Coronary artery (tissue), 2 donors: ENCODE measurements at regions not wholly inside any gene's neighbourhood (a gene's known extent, or its start where the extent isn't known, plus 50 kb on each side); places are given as distances from the start of the nearest gene placed in this dataset.

Source experiments
- DNase-seq: peaks from one replicate; pipeline ENCODE4 v3.0.0-alpha.2; 2017; ENCODE audit warnings: low spot score
- H3K27ac ChIP-seq, 2 donors: fragments of 200-600 bp; sonication (generic); one replicate each; pipeline ENCODE4 v1.5.1; 2016 to 2019
- H3K4me3 ChIP-seq: fragments of 200-600 bp; sonication (generic); 2 replicates; pipeline ENCODE4 v1.5.1; 2016; ENCODE audit warnings: mild to moderate bottlenecking, moderate library complexity
- TF ChIP-seq, protein P1 (sequence below): fragments of 200-600 bp; sonication (generic); IDR thresholded peaks from one replicate; pipeline ENCODE4 v1.5.1; 2019; ENCODE audit warnings: antibody characterized with exemption

DNA sequence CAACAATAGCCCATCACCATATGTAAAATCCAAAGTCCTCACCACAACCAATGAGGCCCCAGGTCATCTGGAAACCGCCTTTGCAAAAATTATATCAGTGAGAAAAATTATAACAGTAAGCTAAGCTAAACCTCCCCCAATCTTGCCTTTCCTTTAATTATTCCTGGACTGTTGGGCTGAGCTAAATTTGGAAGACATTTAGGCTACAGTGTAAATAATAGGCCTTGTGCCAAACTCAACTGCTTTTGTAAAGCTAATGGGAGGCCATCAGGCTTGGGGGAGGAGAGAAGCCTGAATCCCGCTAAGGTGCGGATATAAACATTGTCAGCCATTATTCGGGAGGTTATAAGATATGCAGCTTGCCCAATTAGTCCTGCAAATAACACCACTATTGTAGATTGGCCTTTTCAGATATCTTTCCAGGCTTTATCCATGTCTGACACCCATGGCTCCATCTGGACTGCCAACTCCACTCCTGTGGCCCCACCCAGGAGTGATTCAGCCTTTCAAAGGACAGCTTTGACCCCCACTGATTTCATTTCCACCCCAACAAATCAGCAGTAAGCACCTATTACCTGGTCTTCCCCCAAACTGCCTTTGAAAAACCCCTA, 53.0 kb upstream of the CA12 start:
- Histone ChIP-seq H3K27ac (no peak overlapping the region), H3K4me3 (no peak overlapping the region)
- TF ChIP-seq, protein P1, sequence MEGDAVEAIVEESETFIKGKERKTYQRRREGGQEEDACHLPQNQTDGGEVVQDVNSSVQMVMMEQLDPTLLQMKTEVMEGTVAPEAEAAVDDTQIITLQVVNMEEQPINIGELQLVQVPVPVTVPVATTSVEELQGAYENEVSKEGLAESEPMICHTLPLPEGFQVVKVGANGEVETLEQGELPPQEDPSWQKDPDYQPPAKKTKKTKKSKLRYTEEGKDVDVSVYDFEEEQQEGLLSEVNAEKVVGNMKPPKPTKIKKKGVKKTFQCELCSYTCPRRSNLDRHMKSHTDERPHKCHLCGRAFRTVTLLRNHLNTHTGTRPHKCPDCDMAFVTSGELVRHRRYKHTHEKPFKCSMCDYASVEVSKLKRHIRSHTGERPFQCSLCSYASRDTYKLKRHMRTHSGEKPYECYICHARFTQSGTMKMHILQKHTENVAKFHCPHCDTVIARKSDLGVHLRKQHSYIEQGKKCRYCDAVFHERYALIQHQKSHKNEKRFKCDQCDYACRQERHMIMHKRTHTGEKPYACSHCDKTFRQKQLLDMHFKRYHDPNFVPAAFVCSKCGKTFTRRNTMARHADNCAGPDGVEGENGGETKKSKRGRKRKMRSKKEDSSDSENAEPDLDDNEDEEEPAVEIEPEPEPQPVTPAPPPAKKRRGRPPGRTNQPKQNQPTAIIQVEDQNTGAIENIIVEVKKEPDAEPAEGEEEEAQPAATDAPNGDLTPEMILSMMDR, result no peak
- no peak for DNase-seq

DNA sequence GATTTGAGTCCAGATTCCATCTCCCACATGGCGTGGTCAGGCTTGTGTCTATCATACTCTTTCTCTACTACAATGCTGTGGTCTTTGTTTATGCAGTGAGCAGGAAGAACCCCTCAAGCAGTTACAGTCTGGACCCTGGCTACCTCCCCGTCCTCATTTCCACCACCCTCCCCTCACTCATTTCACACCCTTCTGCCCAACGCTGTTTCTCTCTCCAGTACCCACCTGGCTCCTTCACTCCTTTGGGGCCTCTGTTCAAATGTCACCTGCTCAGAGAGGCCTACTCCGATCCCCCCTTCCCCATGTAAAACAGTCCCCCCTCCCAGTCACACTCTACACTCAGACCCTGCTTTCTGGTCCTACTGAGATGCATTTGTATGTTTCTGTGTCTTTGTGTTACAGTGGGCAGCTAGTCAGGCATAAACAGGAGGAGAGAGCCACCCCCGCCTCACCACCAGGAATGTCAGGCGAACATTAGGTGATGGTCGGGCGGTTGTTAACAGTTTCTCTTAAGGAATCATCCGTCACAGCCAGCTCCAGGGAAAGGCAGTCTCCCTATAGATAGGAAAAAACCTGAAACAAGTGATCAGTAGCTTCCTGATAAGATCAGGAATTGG, 53.7 kb upstream of the CA12 start:
- H3K4me3 ChIP-seq, result no peak overlapping the region
- no peak for DNase-seq
- no peak overlapping the region for H3K27ac ChIP-seq
- TF ChIP-seq, protein P1, result no peak

DNA sequence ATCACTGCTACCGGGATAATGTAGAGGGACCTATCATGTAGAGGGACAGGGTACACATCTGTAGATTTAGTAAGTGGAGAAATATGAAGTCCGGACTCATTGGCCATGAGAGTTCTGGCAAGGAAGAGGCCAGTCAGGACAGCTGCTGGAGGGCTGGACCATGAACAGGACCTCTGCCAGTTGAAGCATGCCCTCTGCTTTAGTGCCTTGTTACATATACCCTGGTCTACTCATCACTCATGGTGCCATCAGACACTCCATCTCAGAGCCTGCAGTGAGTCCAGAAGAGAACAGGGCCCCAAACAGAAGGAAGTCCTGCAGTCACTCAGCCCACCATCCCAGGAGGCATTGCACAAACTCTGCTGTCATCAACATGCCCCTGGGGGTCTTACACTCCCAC, 54.7 kb upstream of the CA12 start:
- Histone ChIP-seq H3K4me3 (no peak overlapping the region), H3K27ac (peak overlapping the region in 1 of 2 donors; percentile 58)
- TF ChIP-seq, protein P1, result no peak
- DNase-seq, result no peak

DNA sequence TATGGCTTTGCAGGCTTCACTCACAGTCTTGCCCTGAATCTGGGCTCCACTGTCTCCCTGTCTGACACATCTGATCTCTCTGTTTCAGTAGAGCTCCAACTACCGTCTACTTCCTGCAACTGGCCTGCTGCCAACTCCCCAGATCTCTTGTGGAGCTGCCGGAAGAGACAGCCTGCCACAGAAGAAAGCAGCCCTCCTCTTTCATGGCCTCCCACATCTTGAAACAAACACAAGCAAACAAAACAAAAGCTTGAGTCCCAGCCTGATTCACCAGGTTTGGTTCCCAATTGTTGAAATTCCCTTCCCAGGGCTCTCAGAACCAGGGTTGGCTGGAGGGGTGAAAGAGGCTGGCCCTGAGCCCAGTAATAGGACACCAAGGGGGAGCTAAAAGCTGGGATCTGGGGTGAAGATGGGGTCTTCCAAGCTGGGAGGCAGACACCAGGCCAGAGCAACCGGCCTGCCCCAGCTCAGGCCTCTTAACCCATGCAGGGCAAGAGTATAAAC, 55.3 kb upstream of the CA12 start:
- no peak for DNase-seq
- TF ChIP-seq, protein P1, result no peak
- no peak overlapping the region for H3K4me3 ChIP-seq
- H3K27ac ChIP-seq, result peak overlapping the region in 1 of 2 donors; percentile 58

DNA sequence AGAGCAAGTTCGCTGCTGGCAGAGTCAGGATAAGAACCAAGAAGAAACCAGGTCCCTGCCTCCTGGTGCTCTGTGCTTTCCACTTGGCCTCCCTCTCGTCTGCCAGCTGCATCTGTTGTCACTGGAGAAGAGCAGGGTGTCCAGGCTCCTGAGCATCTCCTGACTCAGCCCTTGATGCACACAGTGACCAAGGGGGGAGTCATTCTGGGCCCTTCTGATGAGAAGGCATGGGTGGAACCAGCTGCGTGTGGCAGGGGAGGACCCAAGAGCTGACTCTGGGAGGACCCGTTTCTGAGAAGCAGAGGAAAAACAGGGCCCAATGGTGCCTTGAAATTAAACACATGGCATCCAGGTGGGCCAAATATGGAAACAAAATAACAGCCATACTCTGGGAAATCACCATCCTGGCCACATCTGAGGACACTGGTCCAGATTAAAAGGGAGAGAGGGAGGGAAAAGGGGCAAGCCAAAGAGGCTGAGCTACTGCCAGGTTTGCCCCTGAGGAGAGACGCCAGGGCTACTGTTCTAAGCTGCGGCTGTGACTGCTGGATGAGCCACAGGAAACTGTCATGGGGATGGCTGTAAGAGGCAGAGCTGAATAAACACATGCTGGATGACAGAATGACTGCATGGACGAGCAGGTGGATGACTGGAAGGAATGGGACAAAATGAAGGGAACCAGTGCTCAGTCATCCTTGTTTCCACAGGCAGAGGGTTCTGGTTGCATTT, 58.1 kb upstream of the CA12 start:
- H3K27ac ChIP-seq, result no peak overlapping the region
- TF ChIP-seq, protein P1, result no peak
- H3K4me3 ChIP-seq, result no peak overlapping the region
- DNase-seq, result no peak

DNA sequence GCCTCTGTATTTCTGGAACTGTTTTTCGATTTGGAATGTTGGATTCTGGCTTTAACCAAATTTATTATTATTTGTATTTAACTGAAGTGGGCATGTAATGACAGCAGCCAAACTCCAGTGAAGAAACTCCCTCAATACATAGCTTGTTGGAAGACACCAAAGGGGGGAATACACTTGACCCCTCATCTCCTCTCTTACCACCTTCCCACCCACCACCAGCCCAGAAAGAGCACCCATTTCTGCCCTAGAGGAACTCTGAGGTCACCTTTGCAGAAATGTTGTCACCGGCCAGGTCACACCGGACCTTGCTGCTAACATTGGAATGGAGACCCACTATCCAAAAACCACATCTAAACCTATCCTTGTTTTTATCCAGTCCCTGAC, 58.6 kb upstream of the CA12 start:
- TF ChIP-seq, protein P1, result no peak
- DNase-seq, result no peak

More for the DNA sequence above, 58.6 kb upstream of the CA12 start:
- Histone ChIP-seq H3K27ac (no peak overlapping the region), H3K4me3 (no peak overlapping the region)
